B cell (primary cell): ENCODE measurements at regions not wholly inside any gene's neighbourhood (a gene's known extent, or its start where the extent isn't known, plus 50 kb on each side); places are given as distances from the start of the nearest gene placed in this dataset.

Source experiments
- ATAC-seq: fragments of 200-7000 bp; cut with Tn5 transposase; one replicate; pipeline ENCODE4 v1.10.0; 2021; ENCODE audit warnings: low read depth, mild to moderate bottlenecking, moderate number of reproducible peaks, moderate library complexity
- CTCF ChIA-PET: fragments of 350-600 bp; sonication (Branson Sonifier 250); formaldehyde crosslinking; loops from one replicate; lab custom pipeline; 2021; ENCODE audit warnings: antibody characterized with exemption, inconsistent platforms; lab: Charles Lee
- POLR2A ChIA-PET: fragments of 350-600 bp; sonication (Branson Sonifier 250); formaldehyde crosslinking; loops from one replicate; lab custom pipeline; 2021; ENCODE audit warnings: antibody characterized with exemption; lab: Charles Lee
- DNase-seq: peaks from one replicate; pipeline ENCODE4 v3.0.0; 2013
- H2AFZ ChIP-seq: 2 replicates; pipeline ENCODE4 v1.6.1; 2012; ENCODE audit warnings: mild to moderate bottlenecking, low read depth, low read length; ENCODE audit not compliant: insufficient read depth, poor library complexity, severe bottlenecking
- H3K27ac ChIP-seq, 2 donors: 1 replicate in 1 of 2; 2 replicates in 1 of 2; pipeline ENCODE4 v1.5.1; 2012 to 2013; ENCODE audit warnings: low read length in 2 of 2, mild to moderate bottlenecking in 2 of 2, moderate library complexity in 1 of 2
- H3K27me3 ChIP-seq, 4 experiments: fragments of 200-600 bp in 1 of 4; sonication (generic) in 1 of 4; replicated peaks in 1 of 4; 1 replicate in 2 of 4; 2 replicates in 2 of 4; pipeline versions ENCODE4 v1.6.1 to v1.7.0; 2013 to 2016; ENCODE audit warnings: low read length in 3 of 4, mild to moderate bottlenecking in 2 of 4, mixed read lengths in 1 of 4, moderate library complexity in 1 of 4; ENCODE audit not compliant: insufficient read depth in 4 of 4, control insufficient read depth in 3 of 4; ENCODE audit errors: control extremely low read depth in 1 of 4
- H3K36me3 ChIP-seq, 2 experiments: replicated peaks in 1 of 2; 1 replicate in 1 of 2; 2 replicates in 1 of 2; pipeline versions ENCODE4 v1.6.1 to v1.7.1; 2013; ENCODE audit warnings: low read length in 1 of 2; ENCODE audit not compliant: insufficient read depth in 2 of 2, control insufficient read depth in 1 of 2; ENCODE audit errors: control extremely low read depth in 1 of 2, extremely low read depth in 1 of 2
- H3K4me1 ChIP-seq, 2 donors: fragments of 200-600 bp in 1 of 2; sonication (generic) in 1 of 2; 1 replicate in 1 of 2; 2 replicates in 1 of 2; pipeline versions ENCODE4 v1.5.1 to v1.6.1; 2013 to 2017; ENCODE audit warnings: low read length in 2 of 2; ENCODE audit not compliant: control insufficient read depth in 2 of 2, insufficient read depth in 2 of 2
- H3K4me2 ChIP-seq: replicated peaks from 2 replicates; pipeline ENCODE3; 2012; ENCODE audit warnings: mild to moderate bottlenecking, low read depth, low read length; ENCODE audit not compliant: poor library complexity, severe bottlenecking
- H3K4me3 ChIP-seq, 5 experiments: fragments of 200-600 bp in 1 of 5; sonication (generic) in 1 of 5; 1 replicate in 3 of 5; 2 replicates in 2 of 5; pipeline versions ENCODE4 v1.5.1 to v1.7.0; 2011 to 2016; ENCODE audit warnings: low read length in 4 of 5, mild to moderate bottlenecking in 4 of 5, low read depth in 2 of 5, control low read depth in 1 of 5, moderate library complexity in 1 of 5; ENCODE audit not compliant: insufficient read depth in 1 of 5; ENCODE audit errors: control extremely low read depth in 1 of 5, extremely low read depth in 1 of 5
- H3K79me2 ChIP-seq: fragments of 200-600 bp; sonication (generic); one replicate; pipeline ENCODE4 v1.6.0; 2016; ENCODE audit warnings: low read length; ENCODE audit not compliant: control insufficient read depth, insufficient read depth
- H3K9ac ChIP-seq: fragments of 200-600 bp; sonication (generic); 2 replicates; pipeline ENCODE4 v1.6.1; 2017; ENCODE audit warnings: mild to moderate bottlenecking, low read length, moderate library complexity
- H3K9me3 ChIP-seq, 3 donors: one replicate each; pipeline versions ENCODE4 v1.6.1 to v1.7.1; 2013; ENCODE audit warnings: low read length in 2 of 3; ENCODE audit not compliant: control insufficient read depth in 2 of 3, insufficient read depth in 1 of 3; ENCODE audit errors: control extremely low read depth in 1 of 3
- H4K20me1 ChIP-seq: 2 replicates; pipeline ENCODE4 v1.6.0; 2012; ENCODE audit warnings: mild to moderate bottlenecking, low read length; ENCODE audit not compliant: insufficient read depth, control insufficient read depth, poor library complexity, severe bottlenecking
- H3K27ac Mint-ChIP-seq: one replicate; pipeline ENCODE4 v1.8.0; 2021; ENCODE audit warnings: mixed read lengths
- H3K27me3 Mint-ChIP-seq: one replicate; pipeline ENCODE4 v1.8.0; 2021; ENCODE audit warnings: mixed read lengths
- H3K4me1 Mint-ChIP-seq: one replicate; pipeline ENCODE4 v1.8.0; 2021; ENCODE audit warnings: mixed read lengths
- H3K4me3 Mint-ChIP-seq: one replicate; pipeline ENCODE4 v1.8.0; 2021; ENCODE audit warnings: mixed read lengths
- H3K9me3 Mint-ChIP-seq: one replicate; pipeline ENCODE4 v1.8.0; 2022; ENCODE audit warnings: mixed read lengths; ENCODE audit not compliant: insufficient read depth
- EZH2 ChIP-seq: IDR thresholded peaks from 2 replicates; pipeline ENCODE4 v1.6.1; 2012; ENCODE audit warnings: borderline replicate concordance, low read depth, mild to moderate bottlenecking, moderate library complexity, low read length; ENCODE audit not compliant: insufficient read depth, poor library complexity, severe bottlenecking
- WGBS: methylation state at CpG from one replicate; pipeline ENCODE4 v1.1.5; 2013; ENCODE audit warnings: missing lambda C conversion rate; ENCODE audit not compliant: insufficient coverage; 5-methylcytosine and 5-hydroxymethylcytosine counted together
- intact Hi-C: fragments of 100-400 bp; cut with micrococcal nuclease; formaldehyde crosslinking; loops from one replicate; pipeline ENCODE4 v1.10.0; 2022
- TF ChIP-seq, protein P1 (sequence below): fragments of 200-600 bp; IDR thresholded peaks from one replicate; pipeline ENCODE4 v1.8.0; 2022; ENCODE audit warnings: antibody characterized with exemption, mild to moderate bottlenecking

- H3K79me2 ChIP-seq: no peaks in the 10 kb centered on the region
- DNase-seq (no peak), ATAC-seq (no peak)
- no peak overlapping the region for H3K27ac ChIP-seq
- no peak overlapping the region for H3K9ac ChIP-seq
- no peaks in the 10 kb centered on the region for H3K36me3 ChIP-seq
- H3K4me3 Mint-ChIP-seq: no peak overlapping the region
- ChIA-PET CTCF (no interaction called here), POLR2A (no interaction called here)
- peaks cover 3% of the 10 kb centered on the region for H3K9me3 Mint-ChIP-seq
- 97% methylated on average over 28 of the region's 29 CpGs for WGBS
- intact Hi-C loops: no loop called here
- no peaks in the 10 kb centered on the region for H4K20me1 ChIP-seq
- H3K27me3 ChIP-seq: no peaks in the 10 kb centered on the region
- TF ChIP-seq EZH2: no peak
- TF ChIP-seq, protein P1, sequence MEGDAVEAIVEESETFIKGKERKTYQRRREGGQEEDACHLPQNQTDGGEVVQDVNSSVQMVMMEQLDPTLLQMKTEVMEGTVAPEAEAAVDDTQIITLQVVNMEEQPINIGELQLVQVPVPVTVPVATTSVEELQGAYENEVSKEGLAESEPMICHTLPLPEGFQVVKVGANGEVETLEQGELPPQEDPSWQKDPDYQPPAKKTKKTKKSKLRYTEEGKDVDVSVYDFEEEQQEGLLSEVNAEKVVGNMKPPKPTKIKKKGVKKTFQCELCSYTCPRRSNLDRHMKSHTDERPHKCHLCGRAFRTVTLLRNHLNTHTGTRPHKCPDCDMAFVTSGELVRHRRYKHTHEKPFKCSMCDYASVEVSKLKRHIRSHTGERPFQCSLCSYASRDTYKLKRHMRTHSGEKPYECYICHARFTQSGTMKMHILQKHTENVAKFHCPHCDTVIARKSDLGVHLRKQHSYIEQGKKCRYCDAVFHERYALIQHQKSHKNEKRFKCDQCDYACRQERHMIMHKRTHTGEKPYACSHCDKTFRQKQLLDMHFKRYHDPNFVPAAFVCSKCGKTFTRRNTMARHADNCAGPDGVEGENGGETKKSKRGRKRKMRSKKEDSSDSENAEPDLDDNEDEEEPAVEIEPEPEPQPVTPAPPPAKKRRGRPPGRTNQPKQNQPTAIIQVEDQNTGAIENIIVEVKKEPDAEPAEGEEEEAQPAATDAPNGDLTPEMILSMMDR: no peak
- no peak overlapping the region for H3K27ac Mint-ChIP-seq
- H3K27me3 Mint-ChIP-seq: no peaks in the 10 kb centered on the region
- H3K9me3 ChIP-seq: peaks cover 0 to 6% (median 0%) of the 10 kb centered on the region in 3 donors
- no peak overlapping the region for H3K4me2 ChIP-seq
- no peak overlapping the region for H3K4me3 ChIP-seq
- H3K4me1 Mint-ChIP-seq: no peaks in the 10 kb centered on the region
- no peak overlapping the region for H2AFZ ChIP-seq
- H3K4me1 ChIP-seq: no peaks in the 10 kb centered on the region
Measured at GRCh38 chr15:27656296-27656987, 442.7 kb downstream of the OCA2 start.

DNA sequence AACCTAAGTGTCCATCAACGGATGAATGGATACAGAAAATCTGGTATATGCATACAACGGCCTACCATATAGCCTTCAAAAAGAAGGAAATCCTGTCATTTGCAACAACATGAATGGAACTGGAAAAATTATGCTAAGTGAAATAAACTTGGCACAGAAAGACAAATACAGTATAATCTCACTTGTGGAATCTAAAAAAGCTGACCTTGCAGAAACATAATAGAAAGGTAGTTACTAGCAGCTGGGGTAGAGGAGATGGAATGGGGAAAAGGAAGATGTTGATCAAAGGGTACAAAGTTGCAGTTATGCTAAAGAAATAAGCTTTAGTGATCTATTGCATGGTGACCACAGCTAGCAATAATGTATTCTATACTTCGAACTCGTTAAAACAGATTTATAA, 444.1 kb downstream of the OCA2 start:
- no peaks in the 10 kb centered on the region for H3K36me3 ChIP-seq
- Mint-ChIP-seq H3K9me3 (peaks cover 3% of the 10 kb centered on the region), H3K27ac (no peak overlapping the region), H3K4me1 (no peaks in the 10 kb centered on the region), H3K27me3 (no peaks in the 10 kb centered on the region), H3K4me3 (no peak overlapping the region)
- no peaks in the 10 kb centered on the region for H4K20me1 ChIP-seq
- ChIA-PET POLR2A (no interaction called here), CTCF (no interaction called here)
- intact Hi-C loops: no loop called here
- no peak overlapping the region for H3K4me2 ChIP-seq
- no peak overlapping the region for H3K9ac ChIP-seq
- no peaks in the 10 kb centered on the region for H3K27me3 ChIP-seq
- no CpG with 5 or more reads among the region's 4 CpGs for WGBS
- no peak overlapping the region for H3K4me3 ChIP-seq
- H3K4me1 ChIP-seq: no peaks in the 10 kb centered on the region
- H3K27ac ChIP-seq: no peak overlapping the region
- no peak for TF ChIP-seq EZH2
- TF ChIP-seq, protein P1: no peak
- no peak for ATAC-seq
- peaks cover 0 to 6% (median 0%) of the 10 kb centered on the region in 3 donors for H3K9me3 ChIP-seq
- no peak overlapping the region for H2AFZ ChIP-seq
- no peaks in the 10 kb centered on the region for H3K79me2 ChIP-seq
- no peak for DNase-seq
